Left forelimb (tissue), 1 donor: ENCODE measurements at regions not wholly inside any gene's neighbourhood (a gene's known extent, or its start where the extent isn't known, plus 50 kb on each side); places are given as distances from the start of the nearest gene placed in this dataset.
A peak's percentile ranks its signal among the peaks of the same experiment; 100 is the strongest.
"Not testable (repeated sequence)": the region's sequence is repeated elsewhere in the genome, so short reads cannot be mapped to it uniquely, and the experiment has no call there.

Experiments
- DNase-seq: peaks from one replicate; pipeline ENCODE4 v3.0.0-alpha.2; 2018; ENCODE audit warnings: low spot score

- not testable (repeated sequence) for DNase-seq
These were observed 3879.3 kb downstream of the SRGAP2C start for GRCh38 chr1:125064029-125064428.

GRCh38 chr1:125064481-125064880 lies 3879.7 kb downstream of the SRGAP2C start:
- DNase-seq, result no peak

GRCh38 chr1:125065092-125065820 lies 3880.5 kb downstream of the SRGAP2C start:
- DNase-seq, result no peak

- no peak for DNase-seq
These were observed 3881.0 kb downstream of the SRGAP2C start for GRCh38 chr1:125065821-125066180.

GRCh38 chr1:125066385-125066784 lies 3881.6 kb downstream of the SRGAP2C start:
- no peak for DNase-seq

- DNase-seq, result not testable (repeated sequence)
These were observed 3882.1 kb downstream of the SRGAP2C start for GRCh38 chr1:125066849-125067248.

GRCh38 chr1:125080077-125080476 lies 3895.3 kb downstream of the SRGAP2C start:
- no peak for DNase-seq

- DNase-seq, result no peak
These were observed 3901.2 kb downstream of the SRGAP2C start for GRCh38 chr1:125085720-125086591.

GRCh38 chr1:125086611-125087010 lies 3901.8 kb downstream of the SRGAP2C start:
- DNase-seq, result no peak

GRCh38 chr1:125087247-125087646 lies 3902.5 kb downstream of the SRGAP2C start:
- no peak for DNase-seq

GRCh38 chr1:125087691-125088090 lies 3902.9 kb downstream of the SRGAP2C start:
- no peak for DNase-seq

GRCh38 chr1:125118147-125118993 lies 3933.6 kb downstream of the SRGAP2C start:
- DNase-seq, result peak; percentile 33

- DNase-seq, result no peak
These were observed 3934.3 kb downstream of the SRGAP2C start for GRCh38 chr1:125119024-125119441.

GRCh38 chr1:125119566-125120205 lies 3934.9 kb downstream of the SRGAP2C start:
- DNase-seq, result peak; percentile 33

GRCh38 chr1:125122579-125122978 lies 3937.8 kb downstream of the SRGAP2C start:
- DNase-seq, result not testable (repeated sequence)
